Ramos (cell line): ENCODE measurements at regions not wholly inside any gene's neighbourhood (a gene's known extent, or its start where the extent isn't known, plus 50 kb on each side); places are given as distances from the start of the nearest gene placed in this dataset.
"Not testable (repeated sequence)": the region's sequence is repeated elsewhere in the genome, so short reads cannot be mapped to it uniquely, and the experiment has no call there.

Source experiments
- in situ Hi-C: fragments of 300-500 bp; cut with MboI; formaldehyde crosslinking; loops from one replicate; pipeline ENCODE4 v1.14.3; 2022; ENCODE audit warnings: low sequenced_read_pairs; ENCODE audit not compliant: unreplicated experiment

DNA sequence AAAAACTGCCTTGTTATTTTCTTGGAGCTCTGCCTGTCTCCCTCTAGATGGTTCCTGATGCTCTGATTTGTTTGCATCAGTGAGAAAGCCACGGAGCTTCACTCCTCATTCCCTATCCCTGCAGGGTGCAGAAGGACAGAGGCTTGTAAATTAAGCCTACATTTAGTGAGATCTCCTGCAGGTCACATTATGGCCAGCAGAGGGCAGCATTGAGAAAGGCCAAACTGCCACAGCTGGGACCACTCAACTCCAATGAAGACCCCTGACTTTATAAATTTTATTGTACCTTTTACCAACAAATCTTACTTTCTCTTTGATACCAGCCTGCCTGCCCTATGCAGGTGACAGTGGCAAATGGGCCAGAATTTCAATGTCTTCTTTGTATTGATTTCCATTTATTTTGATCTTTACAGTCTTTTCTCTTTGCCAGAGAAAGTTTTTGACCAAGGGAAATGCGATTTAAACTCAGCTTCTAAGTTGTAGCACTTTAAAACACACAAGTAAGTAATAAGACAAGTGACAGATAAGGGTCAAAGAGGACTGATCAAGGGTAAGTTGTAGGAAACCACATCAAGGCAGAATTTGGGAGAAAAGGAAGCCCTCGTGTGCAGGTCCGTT, 1029.1 kb upstream of the KLHL29 start:
- in situ Hi-C loops = no loop called here

DNA sequence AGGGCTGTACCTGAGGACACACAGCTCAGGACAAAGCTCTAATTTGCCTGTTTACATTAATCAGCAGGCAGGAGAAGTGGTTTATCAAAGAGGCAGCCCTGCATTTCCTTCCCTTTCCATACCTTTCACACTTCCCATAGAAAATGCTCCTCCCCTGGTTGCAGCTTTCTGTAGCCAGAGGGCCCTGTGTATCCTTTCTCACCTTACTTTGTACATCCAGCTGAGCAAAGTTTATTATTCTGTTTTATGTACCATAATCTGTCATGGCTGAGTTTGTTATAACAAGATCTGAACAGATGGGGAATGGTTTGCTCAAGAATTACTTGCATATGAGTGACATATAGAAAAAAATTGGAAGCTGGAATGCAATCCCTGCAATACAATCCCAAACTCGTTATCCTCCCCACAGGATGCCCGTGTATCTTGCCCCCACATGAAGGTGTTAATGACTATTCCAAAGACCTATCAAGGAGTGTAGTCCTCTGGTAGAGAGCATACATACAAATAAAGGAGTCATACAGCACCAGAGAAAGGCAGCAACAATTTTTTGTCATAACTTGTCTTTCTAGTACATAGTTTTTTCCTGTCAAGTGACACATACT, 1025.8 kb upstream of the KLHL29 start:
- in situ Hi-C loops = no loop called here

DNA sequence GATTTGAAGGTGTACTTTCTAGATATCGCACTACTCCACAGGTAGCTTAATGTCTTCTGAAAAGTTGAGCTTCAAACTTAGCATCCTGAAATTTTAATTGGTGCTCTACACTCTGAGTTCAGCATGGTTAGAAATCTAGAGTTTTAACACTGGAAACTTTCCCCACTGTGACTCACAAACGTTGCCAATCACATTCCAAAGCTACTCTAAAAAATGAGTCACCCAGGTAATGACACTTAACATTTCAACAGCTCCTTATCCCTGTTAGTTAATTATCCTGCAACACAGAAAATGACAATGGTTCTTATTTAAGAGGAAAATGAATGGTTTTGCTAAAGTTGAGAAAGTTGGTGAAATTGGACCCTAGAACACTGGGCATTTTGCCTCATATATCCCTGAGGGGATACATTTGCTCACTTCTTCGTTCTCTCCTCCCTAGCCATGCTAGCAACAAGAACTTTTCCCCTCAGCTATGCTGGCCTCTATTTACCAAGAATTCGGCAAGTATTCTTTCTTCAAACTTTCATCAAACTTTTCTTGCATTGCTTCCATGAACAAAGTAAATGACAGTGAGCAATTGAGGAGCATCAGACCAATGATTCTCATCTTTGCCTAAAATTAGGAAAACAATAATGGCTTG, 1024.1 kb upstream of the KLHL29 start:
- in situ Hi-C loops = no loop called here

DNA sequence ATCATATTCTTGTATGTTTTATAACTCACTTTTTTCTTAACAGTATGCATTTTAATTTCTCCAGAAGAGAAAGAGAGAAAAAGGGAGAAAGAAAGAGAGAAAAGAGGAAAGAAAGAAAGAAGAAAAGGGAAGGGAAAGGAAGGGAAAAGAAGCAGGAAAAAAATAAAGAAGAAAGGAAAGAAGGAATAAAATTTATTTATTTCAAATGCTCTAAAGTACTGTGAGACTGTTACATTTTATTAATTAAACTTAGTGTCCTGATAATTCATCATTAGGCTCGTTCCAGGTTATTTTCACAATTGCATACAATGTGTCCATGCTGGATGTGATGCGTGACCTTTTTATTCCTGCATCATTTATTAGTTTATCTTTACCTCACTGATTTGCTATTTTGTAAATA, 1023.4 kb upstream of the KLHL29 start:
- in situ Hi-C loops = no loop called here

DNA sequence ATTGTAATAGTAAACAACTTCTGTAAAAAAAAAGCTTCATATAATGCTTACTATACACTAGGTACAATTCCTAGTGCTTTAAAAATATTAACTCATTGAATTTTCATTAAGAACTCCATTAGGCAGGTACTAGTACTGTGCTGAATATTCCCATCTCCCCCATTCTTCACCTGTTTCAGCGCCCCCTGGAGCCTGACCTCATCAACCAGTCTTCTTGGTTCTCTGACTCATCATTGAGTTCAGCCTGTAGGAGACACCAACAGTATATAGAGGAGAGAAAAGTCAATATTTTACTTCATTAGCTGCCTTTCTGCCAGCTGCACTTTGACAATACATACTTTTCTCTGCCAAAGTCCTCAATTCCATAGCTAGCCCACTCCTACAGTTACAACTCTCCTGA, 1009.9 kb upstream of the KLHL29 start:
- in situ Hi-C loops = no loop called here

DNA sequence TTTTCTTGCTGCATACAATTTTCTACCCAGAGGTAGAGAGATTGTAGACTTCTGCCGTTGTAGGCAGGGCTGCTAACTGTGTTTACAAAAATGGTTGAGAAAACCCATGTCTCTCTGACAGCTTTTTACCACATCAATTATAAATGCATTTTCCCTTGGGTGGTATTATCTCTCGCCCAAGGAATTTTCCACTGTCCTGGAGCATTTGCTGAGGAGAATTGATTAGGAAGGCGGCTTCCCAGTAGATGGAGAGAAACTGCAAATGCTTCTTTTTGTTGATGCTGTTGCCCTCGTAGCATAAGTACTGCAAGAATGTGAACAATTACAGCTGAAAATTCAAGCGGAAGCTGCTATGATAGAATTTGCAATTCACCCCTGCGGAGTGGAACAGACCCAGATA, 1007.7 kb upstream of the KLHL29 start:
- in situ Hi-C loops = no loop called here

DNA sequence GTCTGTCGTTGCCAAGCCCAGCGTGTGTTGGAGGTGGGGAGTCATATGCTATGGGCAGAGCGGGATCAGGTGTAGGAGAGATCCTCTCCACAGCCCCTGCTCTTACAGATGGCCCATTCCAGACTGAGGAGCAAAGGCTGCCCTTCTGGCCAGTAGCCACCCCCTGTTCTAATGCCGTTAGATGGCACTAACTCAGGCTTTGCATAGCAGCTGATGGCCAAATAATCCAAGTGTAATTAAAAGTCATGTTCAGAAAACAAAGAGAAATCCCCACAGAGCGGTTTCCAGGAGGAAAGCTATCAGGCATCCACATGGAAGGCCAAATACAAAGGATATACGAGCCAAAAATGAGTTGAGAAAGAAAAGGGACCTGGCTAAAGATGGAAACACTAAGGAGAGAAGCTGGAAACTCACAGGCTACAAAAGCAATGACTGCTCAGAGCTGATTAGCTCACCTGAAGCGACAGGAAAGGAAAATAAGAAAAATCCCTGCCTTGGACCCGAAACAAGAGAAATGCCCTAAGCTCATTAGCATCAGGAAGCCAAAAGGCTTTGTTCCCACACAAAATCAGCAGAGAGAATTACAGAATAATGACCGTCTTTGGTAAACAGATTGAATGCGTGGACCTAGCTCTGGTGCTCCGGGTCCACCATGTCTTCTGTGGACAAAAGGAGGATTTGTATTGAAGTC, 1002.4 kb upstream of the KLHL29 start:
- in situ Hi-C loops = no loop called here

DNA sequence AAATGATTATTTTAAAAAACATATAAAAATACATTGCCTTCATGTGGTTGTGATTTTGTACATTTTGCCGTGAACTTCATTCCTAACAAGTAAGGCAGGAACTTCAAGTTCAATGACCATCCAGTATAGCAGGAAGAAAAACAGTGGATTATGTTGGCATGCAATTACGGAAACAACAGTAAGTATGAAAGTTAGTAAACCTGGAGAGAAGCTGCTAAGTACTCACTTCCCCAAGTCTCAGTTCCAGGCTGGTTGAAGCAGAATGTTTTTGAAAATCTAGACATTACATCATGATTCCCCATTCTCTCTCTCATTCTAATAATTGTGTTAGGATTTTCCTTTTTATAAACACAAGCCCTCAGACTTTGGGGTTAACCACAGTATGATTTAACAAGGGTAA, 987.1 kb upstream of the KLHL29 start:
- in situ Hi-C loops = no loop called here

DNA sequence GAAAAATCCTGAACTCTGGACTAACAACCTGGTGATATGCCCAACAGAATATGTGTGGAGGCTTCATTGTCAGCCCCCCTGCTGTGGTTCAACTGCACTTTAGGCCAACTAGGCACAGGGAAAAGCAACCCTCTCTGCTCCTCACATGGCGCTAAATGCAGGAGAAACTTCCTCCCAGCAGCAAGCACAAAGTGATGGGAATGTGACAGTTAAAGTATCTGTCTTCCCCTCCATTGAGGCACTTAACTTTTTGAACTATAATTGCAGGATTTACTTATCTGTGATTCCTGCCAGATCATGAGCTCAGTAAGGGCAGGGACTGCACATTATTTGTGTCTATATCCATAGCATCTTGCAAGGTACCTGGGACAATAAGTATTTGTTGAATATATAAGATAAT, 981.2 kb upstream of the KLHL29 start:
- in situ Hi-C loops = no loop called here

DNA sequence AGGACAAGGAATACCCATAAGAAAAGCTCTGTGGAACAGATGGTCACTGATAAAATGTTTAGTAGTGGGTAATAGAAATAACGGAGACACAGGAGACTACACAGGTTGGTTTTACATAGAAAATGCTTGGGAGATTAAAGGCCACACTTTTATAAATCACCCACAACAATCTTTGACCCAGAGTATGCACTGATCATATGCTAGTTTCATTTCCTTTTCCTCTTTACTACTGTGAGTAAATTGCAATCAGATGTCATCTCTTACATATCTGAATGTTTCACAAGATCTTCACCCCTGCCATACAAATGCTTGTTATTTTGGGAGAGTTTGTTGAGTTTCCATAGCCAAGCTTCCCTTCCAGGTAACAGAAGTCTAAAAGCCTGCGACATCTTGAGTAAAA, 978.4 kb upstream of the KLHL29 start:
- in situ Hi-C loops = no loop called here

DNA sequence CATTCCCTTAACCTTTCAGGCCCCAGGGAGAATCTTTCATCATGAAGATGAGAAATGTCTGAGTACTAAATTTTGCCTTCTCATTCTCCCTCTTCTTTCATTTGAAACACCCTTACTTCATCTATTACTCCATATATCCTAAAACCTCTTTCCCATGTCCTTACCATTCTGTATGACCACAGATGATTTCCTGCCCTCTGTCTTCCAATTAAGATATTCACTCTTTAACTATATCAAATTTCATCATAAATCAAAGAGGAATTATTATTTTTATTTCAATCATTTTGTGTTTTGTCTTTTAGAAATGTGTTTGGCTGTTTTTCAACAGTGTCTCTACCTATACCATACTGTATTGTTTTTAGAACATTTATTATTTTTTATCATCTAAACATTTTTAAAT, 964.9 kb upstream of the KLHL29 start:
- in situ Hi-C loops = no loop called here

DNA sequence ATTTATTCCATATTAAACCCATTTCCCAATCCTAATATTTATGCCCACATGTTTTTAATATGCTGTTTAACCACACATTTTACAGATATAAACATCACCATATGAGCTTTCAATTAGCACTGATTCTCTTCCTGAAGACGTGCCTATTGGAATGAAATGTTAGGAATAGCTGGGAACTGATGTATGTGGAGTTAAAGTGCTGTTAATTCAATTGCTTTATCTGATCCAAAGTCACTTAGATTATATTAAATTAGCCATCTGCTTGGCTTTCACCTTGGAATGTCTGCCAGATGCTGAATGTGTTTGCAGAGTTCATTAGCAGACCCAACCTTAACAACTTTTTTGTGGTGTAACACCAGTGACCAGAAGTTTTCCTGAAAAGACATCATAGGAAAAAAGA, 942.9 kb upstream of the KLHL29 start:
- in situ Hi-C loops = no loop called here

DNA sequence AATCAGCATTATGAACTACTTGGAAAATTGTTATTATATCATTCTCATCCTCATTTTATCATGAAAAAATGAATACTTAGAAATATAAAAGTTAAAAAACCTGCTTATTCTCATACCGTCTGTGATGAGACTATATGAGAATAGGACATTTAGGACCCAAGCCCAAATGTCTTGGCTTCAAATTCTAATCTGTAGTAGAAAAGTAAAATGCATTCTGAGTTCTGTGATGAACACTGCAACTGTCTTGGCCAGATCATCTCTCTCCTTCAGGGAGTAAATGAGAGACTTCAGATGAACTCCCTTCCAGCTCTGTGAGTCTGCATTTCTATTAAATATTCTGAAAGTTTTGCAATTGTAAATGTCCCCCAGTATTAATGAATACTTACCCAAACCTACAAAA, 940.7 kb upstream of the KLHL29 start:
- in situ Hi-C loops = no loop called here

DNA sequence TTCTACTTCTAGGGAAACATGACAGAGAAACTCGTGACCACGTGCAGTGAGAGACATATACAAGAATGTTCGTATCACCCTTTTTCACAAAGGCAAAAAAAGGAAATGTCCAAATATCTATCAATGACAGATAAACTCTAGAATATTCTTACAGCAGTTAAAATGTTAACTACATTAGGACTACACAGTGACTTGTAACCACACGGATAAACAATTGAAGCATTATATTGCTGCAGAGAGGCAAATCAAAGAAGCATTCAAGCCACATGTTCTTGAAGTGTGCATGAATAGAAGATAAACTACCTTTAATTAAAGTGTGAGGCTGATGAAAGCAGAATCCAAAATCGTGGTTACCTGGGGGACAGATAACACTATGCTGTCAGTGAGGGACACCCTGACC, 935.3 kb upstream of the KLHL29 start:
- in situ Hi-C loops = no loop called here

DNA sequence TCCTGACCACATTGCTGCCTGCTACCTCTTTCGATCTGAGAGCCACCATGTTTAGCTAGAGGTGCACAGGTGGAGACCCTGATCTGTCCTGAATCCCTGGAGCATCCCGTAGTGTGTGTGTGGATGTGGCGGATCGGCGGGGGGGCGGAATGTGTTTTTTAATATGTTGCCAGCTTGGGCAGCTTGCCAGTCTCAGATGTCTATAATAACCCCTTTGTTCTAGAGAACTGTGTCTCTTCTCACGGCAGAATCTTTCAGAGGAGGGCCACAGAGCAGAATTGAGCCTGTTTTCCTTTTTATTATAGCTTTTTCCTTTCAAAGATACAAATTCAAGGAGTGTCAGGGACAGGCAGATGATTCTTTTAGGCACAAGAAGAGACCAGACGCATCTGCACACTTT, 934.1 kb upstream of the KLHL29 start:
- in situ Hi-C loops = no loop called here

DNA sequence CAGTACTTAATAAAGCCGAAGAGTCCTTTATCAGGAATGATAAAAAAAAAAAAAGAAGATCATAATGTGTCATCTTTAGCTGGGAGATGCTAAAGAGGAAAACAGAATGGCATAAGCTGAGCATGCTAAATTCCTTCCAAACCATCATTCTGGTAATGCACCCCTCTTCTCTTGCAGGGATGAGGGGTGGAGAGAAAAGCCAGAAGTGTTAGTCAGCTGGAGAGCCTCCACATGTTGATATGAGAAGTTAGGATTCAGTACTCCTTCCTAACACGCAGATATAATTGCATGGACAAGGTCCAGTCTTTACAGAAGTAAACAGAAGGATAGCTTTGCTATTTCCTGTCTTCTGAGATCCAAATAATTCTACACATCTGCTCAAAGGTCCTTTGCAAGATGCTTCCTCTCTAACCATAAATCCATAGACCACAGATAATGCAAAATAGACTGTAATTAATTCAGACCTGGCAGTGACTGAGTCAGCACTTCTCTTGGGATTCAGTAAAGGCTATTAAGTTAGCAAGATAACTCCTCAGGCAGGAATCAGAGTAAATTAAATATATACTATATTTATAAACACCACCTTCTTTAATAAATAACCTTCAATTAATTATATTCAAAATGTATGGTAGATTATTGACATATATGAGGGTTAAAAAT, 930.0 kb upstream of the KLHL29 start:
- in situ Hi-C loops = no loop called here

DNA sequence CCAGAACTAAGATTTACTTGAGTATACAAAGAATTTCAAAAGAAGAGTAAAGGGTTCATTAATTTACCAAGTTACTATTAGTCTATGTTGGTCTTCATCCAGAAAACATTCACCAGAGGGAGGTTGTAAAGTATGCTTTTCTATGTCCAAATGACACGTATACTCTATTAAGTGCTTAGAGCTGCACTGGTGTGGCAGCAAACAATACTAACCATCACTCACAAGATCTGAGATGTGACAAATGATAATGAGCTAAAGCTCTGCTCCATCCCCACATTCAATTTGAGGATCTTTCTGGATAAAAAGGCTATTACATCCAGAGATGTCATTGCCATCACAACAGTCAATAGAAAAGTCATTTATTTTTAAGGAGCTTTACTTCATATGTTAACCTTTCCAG, 926.5 kb upstream of the KLHL29 start:
- in situ Hi-C loops = no loop called here

DNA sequence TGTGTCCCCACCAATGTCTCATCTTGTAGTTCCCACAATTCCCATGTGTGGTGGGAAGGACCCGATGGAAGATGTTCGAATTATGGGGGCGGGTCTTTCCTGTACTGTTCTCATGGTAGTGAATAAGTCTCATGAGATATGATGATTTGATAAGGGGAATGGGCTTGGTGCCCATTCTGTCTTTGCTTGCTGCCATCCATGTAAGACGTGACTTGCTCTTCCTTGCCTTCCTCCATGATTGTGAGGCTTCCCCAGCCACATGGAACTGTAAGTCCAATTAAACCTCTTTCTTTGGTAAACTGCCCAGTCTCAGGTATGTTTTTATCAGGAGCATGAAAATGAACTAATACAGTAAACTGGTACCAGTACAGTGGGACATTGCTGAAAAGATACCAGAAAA, 909.9 kb upstream of the KLHL29 start:
- in situ Hi-C loops = not testable (repeated sequence)

DNA sequence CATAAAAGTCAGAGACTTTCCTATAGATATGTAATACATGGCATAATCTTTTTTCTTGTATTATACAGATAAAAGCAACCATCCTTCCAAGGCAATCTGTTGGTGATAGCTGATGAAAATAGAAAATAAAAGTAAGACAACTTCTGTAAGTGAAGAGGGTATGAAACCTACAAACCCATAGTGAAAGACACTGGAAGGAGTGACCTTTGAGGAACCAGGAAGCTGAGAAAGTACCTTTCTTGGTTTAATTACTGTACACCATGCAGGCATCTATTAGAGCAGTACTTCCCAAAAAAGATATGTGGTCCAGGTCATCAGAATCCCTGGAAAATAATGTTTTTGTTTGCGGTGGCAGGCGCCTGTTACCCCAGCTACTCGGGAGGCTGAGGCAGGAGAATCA, 906.6 kb upstream of the KLHL29 start:
- in situ Hi-C loops = no loop called here

DNA sequence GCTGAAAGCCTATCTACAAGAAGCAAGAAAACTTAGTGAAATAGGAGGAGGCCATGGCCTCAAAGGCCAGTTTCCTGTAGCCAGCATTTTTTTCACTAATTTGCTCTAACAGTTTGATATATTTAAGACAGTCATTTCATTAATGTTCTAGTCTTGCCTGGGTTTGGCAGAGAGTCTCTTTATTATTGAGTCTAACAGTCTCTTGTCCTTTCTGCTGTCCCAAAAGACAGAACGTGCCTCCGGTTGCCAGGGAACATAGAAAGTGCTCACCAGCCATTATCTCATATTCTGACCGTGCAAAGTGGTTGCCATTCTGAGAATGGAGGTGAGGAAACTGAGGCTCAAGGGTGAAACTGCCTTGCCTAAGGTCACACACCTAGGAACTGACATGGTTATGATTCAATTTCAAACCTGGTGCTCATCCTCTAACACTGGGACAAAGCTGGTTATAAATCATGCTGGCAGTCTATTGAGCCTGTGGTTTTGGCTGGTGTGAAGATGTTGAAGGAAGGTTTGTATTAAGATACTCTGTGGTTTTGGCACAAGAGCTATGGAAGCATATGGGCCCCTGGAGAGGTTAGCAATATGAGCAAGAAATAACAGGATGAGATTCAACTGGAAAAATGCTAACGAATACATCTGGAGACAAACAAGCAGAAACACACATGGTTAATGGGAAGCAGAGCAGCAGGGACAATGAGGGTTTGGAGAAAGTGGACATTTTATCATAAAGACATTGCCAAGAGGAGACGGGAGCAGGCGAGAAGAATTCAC, 903.3 kb upstream of the KLHL29 start:
- in situ Hi-C loops = no loop called here
